OCI-LY7 (cell line): ENCODE measurements at regions not wholly inside any gene's neighbourhood (a gene's known extent, or its start where the extent isn't known, plus 50 kb on each side); places are given as distances from the start of the nearest gene placed in this dataset.

Source experiments
- CTCF ChIP-seq: fragments of 200-600 bp; sonication (generic); conservative IDR thresholded peaks from 2 replicates; pipeline ENCODE4 v1.5.1; 2014; ENCODE audit warnings: mild to moderate bottlenecking, antibody characterized with exemption, low read length, moderate library complexity, mixed read lengths
- EZH2phosphoT487 ChIP-seq: fragments of 200-600 bp; sonication (generic); IDR thresholded peaks from 2 replicates; pipeline ENCODE4 v1.6.1; 2018; ENCODE audit warnings: low read depth, borderline replicate concordance, mild to moderate bottlenecking, mixed run types, antibody characterized with exemption, low read length, moderate library complexity, mixed read lengths

GRCh38 chr3:167909504-167909896, 174.0 kb downstream of the SERPINI1 start:
- TF ChIP-seq CTCF (no peak), EZH2phosphoT487 (no peak)
